HFFc6 (cell line): ENCODE measurements at regions not wholly inside any gene's neighbourhood (a gene's known extent, or its start where the extent isn't known, plus 50 kb on each side); places are given as distances from the start of the nearest gene placed in this dataset.
"Not testable (repeated sequence)": the region's sequence is repeated elsewhere in the genome, so short reads cannot be mapped to it uniquely, and the experiment has no call there.

Experiments used
- DNase-seq: peaks from one replicate; pipeline ENCODE4 v3.0.0-alpha.2; 2018
- H3K27ac Mint-ChIP-seq: 2 replicates; pipeline ENCODE4 v1.8.0; 2020; ENCODE audit warnings: mild to moderate bottlenecking, mixed read lengths
- H3K27me3 Mint-ChIP-seq: 2 replicates; pipeline ENCODE4 v1.8.0; 2021; ENCODE audit warnings: mild to moderate bottlenecking, moderate library complexity, mixed read lengths; ENCODE audit not compliant: insufficient read depth
- H3K36me3 Mint-ChIP-seq: 2 replicates; pipeline ENCODE4 v1.8.0; 2021; ENCODE audit warnings: low read depth, mixed read lengths
- H3K4me1 Mint-ChIP-seq: 2 replicates; pipeline ENCODE4 v1.8.0; 2020; ENCODE audit warnings: low read depth, mixed read lengths
- H3K4me3 Mint-ChIP-seq: 2 replicates; pipeline ENCODE4 v1.8.0; 2020; ENCODE audit warnings: mild to moderate bottlenecking, moderate library complexity, mixed read lengths
- H3K9me3 Mint-ChIP-seq: 2 replicates; pipeline ENCODE4 v1.8.0; 2020; ENCODE audit warnings: mild to moderate bottlenecking, mixed read lengths
- CTCF ChIP-seq: fragments of 200-600 bp; sonication (generic); IDR thresholded peaks from 2 replicates; pipeline ENCODE4 v1.5.0; 2021; ENCODE audit warnings: antibody characterized with exemption, mild to moderate bottlenecking

- Mint-ChIP-seq H3K4me1 (no peaks in the 10 kb centered on the region), H3K4me3 (no peak overlapping the region), H3K9me3 (peaks cover 17% of the 10 kb centered on the region), H3K36me3 (peaks cover 5% of the 10 kb centered on the region; the same call in 1 of the 2 replicates), H3K27ac (no peak overlapping the region), H3K27me3 (peaks cover 3% of the 10 kb centered on the region; the same call in 1 of the 2 replicates)
- no peak for TF ChIP-seq CTCF
- DNase-seq = no peak
Observed at GRCh38 chr14:39505812-39506211, 73.6 kb upstream of the FBXO33 start.

GRCh38 chr14:39500253-39500652 is 68.0 kb upstream of the FBXO33 start:
- no peaks in the 10 kb centered on the region; the same call in none of the 2 replicates for H3K27me3 Mint-ChIP-seq
- no peak for DNase-seq
- no peak overlapping the region for H3K27ac Mint-ChIP-seq
- TF ChIP-seq CTCF = no peak
- H3K4me3 Mint-ChIP-seq = no peak overlapping the region
- H3K9me3 Mint-ChIP-seq = peaks cover 16% of the 10 kb centered on the region
- H3K36me3 Mint-ChIP-seq = 0 out of 2 replicates have a peak, but pooled peaks cover 6% of the 10 kb centered on the region
- H3K4me1 Mint-ChIP-seq = no peaks in the 10 kb centered on the region

- no peaks in the 10 kb centered on the region for H3K4me1 Mint-ChIP-seq
- H3K36me3 Mint-ChIP-seq = 0 out of 2 replicates have a peak, but pooled peaks cover 6% of the 10 kb centered on the region
- peaks cover 18% of the 10 kb centered on the region for H3K9me3 Mint-ChIP-seq
- no peaks in the 10 kb centered on the region; the same call in none of the 2 replicates for H3K27me3 Mint-ChIP-seq
- no peak overlapping the region for H3K4me3 Mint-ChIP-seq
- no peak for TF ChIP-seq CTCF
- DNase-seq = no peak
- H3K27ac Mint-ChIP-seq = no peak overlapping the region
Observed at GRCh38 chr14:39499514-39499913, 67.3 kb upstream of the FBXO33 start.

GRCh38 chr14:39497677-39498076 is 65.4 kb upstream of the FBXO33 start:
- not testable (repeated sequence) for H3K4me3 Mint-ChIP-seq, H3K27ac Mint-ChIP-seq, DNase-seq, H3K36me3 Mint-ChIP-seq, H3K4me1 Mint-ChIP-seq, H3K27me3 Mint-ChIP-seq
- peaks cover 18% of the 10 kb centered on the region for H3K9me3 Mint-ChIP-seq

- Mint-ChIP-seq H3K4me3 (peak overlapping the region; percentile 76), H3K9me3 (peaks cover 11% of the 10 kb centered on the region), H3K27ac (peak overlapping the region; percentile 82), H3K27me3 (no peaks in the 10 kb centered on the region; the same call in 1 of the 2 replicates), H3K36me3 (0 out of 2 replicates have a peak, but pooled peaks cover 6% of the 10 kb centered on the region), H3K4me1 (peaks cover 17% of the 10 kb centered on the region)
- TF ChIP-seq CTCF = no peak
- peak; percentile 80 for DNase-seq
Observed at GRCh38 chr14:39492267-39492666, 60.0 kb upstream of the FBXO33 start.

- H3K36me3 Mint-ChIP-seq = 0 out of 2 replicates have a peak, but pooled peaks cover 4% of the 10 kb centered on the region
- no peaks in the 10 kb centered on the region; the same call in 1 of the 2 replicates for H3K27me3 Mint-ChIP-seq
- peaks cover 9% of the 10 kb centered on the region for H3K9me3 Mint-ChIP-seq
- DNase-seq = peak; percentile 30
- H3K4me3 Mint-ChIP-seq = peak overlapping the region; percentile 76; the same call in 1 of the 2 replicates
- H3K4me1 Mint-ChIP-seq = peaks cover 17% of the 10 kb centered on the region
- TF ChIP-seq CTCF = peak; percentile 88
- peak overlapping the region; percentile 82 for H3K27ac Mint-ChIP-seq
Observed at GRCh38 chr14:39491134-39491571, 58.9 kb upstream of the FBXO33 start.
